GM19463 (cell line): ENCODE measurements at regions not wholly inside any gene's neighbourhood (a gene's known extent, or its start where the extent isn't known, plus 50 kb on each side); places are given as distances from the start of the nearest gene placed in this dataset.

ENCODE experiments used
- ATAC-seq: cut with Tn5 transposase; IDR thresholded peaks from one replicate; pipeline ENCODE4 v1.9.1; 2021; ENCODE audit warnings: mild to moderate bottlenecking, moderate library complexity; ENCODE audit not compliant: unreplicated experiment

DNA sequence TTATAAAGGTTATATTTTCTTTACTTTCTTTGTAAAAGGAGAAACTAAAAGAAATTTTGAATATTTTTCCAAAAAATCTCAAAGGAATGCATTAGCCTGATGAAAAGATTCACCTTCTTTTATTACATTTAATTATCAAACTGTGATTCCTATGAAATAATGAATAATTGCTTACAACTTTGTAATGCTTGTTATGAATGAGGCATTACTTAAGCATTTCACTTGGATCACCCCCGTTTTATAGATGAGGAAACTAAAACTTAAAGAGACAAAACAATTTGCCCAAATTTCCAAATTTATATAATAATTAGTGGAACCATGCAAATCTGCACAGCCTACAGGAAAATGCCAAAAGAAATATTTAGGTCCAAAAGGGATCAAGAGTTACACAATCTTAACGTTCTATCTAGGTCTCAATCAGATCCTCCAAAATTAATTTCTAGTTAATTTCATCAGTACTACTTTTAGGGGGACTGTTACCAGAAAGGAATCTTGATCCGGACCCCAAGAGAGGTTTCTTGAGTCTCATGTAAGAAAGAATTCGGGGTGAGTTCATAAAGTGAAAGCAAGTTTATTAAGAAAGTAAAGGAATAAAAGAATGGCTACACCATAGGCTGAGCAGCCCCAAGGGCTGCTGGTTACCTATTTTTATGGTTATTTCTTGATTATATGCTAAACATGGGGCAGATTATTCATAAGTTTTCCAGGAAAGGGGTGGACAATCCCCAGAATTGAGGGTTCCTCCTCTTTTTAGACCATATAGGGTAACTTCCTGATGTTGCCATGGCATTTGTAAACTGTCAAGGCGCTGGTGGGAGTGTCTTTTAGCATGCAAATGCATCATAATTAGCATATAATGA is 288.0 kb downstream of the ADGB start:
- no peak for ATAC-seq

DNA sequence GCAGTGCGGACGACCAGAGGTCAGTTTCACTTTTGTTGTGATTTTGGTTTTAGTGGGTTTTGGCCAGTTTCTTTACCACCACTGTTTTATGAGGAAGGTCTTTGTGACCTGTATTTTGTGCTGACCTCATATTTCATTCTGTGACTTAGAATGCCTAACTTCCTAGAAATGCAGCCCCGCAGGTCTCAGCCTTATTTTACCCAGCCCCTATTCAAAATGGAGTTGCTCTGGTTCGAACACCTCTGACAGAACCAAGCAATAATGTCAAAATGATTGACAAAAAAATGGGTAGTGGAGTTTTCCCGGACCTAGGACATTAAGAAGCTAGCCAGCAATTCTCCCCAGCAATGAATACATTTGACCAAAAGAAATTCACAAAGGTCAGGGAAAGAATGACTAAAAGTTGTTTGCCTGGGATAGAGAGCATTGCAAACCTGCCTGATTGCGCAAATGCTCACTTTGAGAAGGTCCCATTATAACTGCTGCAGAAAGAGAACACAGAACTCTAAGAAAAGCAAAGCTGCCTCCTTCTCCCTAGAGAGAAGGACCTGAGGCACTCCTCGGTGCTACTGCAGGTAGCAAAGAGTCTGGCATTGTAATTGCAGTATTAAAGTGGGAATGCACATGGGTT is 288.8 kb downstream of the ADGB start:
- ATAC-seq = no peak

DNA sequence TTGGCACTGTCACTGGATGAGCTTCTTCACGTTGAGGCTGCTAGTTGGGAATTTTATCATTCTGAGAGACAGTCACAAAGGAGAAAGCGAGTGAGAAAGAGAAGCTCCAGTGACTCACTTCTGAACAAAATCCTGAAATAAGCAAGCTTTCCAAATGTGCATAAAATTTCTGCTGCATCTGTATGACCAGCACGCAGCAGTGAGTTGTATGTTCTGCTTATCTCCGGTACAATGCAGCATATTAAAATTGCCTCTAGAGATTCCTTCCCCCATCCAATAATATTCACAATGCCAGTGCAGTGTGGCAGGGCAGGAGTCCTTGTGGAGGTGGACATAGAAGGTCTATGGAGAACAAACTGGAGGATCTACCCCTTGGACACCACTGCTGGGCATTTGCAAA is 290.5 kb downstream of the ADGB start:
- no peak for ATAC-seq

DNA sequence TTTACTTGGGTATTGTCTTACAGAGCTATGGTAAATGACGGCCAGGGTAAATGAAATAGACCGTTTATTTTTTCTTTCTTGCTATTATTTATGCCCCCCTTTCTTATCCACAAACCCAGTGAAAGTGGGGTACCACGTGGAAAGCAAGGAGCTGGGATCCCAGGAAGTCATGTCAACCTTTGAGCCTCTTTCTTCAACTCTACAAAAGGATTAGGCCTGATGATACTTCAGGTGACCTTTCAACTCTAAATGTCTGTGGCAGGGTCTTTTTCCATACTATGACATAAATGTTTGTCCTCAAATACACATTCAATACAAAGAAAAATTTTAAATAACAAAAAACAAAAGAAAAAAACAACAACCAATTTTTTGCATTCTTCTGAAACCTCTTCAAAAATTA is 291.4 kb downstream of the ADGB start:
- no peak for ATAC-seq

DNA sequence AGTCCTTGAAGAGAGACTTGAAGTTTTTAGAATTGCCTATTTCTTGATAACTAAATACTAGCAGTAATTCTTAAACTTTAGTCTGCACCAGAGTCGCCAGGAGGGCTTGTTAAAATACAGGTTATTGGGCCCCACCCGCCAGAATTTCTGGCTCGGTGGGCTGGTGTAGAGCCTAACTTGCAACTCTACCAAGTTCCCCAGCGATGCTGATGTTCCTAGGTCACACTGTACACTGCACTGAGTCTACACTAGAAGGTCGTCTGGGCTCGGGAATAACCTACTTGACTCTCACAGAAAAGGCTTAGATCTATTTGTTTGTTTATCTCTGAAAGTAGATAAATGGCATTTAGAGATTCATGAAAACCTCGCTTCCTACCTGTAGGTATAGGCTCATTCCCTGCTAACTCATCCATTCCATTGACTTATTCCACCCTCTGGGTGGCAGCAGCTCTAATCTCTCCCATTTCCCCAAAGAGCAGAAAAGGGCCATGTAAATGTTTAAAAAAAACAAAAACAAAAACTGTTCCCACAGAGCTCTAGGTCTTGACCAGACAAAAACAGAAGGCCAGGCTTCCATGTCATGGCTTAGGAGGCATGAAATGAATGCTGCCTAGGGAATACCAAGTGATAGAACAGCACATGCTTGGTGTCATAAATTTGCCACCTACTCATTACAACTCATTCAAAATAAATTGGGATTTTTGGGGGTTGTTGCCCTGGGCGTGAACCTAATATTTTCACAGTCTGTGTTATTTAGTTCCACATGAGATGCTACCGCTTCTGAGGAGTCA is 292.1 kb downstream of the ADGB start:
- no peak for ATAC-seq

DNA sequence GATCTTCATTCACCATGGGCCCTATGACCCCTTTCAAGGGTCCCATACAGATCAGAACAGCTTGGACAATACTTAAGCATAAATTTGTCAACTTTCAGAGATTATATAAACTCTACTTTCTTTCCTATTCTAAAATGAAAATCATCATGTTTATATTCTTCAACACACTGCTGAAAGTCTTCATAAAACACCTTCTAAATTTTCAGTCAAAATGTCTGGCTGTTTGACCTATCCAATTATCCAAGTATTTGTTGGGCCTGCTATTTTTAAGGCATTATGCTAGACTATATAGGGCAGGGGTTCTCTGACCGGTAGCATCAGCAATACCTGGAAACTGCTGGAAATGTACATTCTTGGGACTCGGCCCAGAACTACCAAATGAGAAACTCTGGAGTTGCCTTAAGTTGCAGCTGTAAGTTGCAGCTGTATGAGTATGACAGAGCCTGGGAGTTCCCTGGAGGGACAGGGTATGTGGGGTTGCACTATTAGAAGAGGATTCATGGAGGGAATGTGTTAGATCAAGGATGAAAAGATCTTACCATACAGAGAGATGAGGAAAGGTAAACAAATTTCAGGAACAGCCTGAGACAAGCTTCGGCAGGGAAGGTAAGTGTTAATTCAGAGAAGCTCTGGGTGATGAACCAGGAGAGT is 293.0 kb downstream of the ADGB start:
- no peak for ATAC-seq

DNA sequence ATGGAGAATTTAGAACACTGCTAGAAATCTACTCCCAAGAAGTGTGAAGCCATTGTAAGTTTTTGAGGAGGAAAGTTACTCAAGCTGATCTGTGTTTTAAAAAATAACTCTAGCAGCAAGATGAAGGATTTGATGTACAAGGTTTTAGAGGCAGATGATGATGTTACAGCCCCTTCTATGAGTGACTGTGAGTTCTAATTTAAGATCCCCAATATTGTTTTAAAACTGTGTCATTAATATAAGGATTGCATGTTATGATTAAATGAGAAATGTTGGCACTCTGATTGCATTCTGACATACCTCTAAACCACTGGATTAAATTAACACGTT is 293.5 kb downstream of the ADGB start:
- ATAC-seq = no peak

DNA sequence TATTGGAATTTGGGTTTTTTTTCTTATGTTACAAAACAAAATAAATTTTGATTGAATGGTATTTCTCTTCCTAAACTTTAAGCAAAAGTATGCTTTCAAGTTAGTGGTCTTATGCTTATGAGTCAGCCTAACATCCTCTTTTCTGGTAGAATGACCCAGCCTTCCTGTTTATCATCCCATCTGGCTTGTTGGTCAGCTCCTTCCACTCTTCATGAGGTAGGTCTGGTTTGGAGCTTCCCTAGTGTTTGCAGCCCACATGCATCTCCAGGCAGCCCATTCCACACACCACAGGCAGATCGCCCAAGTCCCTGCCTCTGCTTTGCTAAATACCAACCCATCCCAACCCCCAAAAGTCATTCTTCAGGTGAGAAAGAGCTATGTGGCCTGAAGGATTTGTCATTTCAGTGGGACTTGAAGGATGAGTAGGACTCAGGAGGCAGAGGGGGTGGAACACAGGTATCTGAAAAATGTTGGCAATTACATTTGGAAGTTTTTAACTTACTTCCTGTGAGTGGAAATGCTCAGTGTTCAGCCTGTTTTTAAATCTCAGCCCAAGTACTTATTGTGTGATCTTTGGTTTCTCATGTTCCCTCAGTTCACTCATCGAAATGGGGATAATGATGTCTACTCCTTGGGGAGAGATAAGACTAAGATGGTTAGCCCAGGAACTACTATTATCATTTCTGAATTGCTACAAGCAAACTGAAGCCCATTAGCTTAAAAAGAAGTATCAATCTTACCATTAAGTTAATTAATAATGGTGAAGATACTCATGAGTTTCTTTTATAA is 294.0 kb downstream of the ADGB start:
- no peak for ATAC-seq

DNA sequence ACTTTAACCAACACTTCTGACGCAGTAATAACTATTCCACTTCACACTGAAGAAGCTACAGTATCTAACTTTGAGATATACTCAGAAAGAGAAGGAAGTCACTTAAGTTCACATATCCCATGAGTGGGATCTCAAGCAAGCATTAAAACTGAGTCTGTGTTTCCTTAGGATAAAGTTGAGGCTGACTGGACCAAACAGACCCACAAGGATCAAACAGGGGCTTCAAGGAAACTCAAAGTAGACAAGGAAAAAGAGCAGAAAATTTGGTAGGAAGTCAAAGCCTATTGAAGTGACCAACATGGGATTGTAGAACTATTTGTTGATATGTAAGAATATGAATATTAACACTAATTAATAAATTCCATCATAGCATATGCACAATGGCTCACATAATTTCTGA is 294.9 kb downstream of the ADGB start:
- no peak for ATAC-seq

DNA sequence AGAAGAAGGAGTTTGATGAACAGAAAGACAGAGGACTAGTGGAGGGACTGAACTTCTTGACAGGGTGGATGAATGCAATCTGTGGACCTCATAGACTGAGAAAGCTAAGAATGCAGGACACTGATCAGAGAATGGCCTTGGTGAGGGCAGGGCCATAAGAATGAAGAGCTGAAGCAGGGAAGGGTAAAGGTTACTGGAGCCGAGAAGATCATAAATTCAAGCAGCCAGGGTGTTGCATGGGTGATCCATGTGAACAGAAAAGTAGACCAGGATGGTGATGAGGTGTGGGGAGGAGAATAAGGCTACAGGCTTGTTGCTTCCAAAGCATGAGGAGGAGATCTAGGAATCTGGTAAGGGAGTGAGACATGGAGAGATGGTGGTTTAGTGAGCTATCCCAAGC is 295.9 kb downstream of the ADGB start:
- no peak for ATAC-seq

DNA sequence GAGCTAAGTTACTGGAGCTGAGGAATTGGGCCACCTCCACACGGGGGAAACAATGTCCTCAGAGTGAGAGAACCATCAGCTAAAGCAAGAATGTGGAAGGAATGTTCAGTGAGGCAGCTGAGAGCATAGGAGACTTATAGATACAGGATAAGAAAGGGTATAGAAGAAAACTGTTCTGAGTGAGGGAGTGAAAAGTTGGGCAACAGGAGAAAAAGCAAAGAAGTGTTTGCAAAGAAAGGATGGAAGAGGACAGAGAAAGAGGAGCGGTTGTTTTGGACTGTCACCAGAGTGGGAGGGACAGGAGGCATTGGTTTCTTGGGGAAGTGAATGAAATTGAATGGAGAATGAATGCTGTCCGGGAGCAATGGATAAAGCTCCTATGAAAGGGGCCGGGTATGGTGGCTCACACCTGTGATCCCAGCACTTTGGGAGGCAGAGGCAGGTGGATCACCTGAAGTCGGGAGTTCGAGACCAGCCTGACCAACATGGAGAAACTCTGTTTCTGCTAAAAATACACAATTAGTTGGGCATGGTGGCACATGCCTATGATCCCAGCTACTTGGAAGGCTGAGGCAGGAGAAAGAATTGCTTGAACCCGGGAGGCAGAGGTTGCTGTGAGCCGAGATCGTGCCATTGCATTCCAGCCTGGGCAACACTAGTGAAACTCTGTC is 296.5 kb downstream of the ADGB start:
- no peak for ATAC-seq

DNA sequence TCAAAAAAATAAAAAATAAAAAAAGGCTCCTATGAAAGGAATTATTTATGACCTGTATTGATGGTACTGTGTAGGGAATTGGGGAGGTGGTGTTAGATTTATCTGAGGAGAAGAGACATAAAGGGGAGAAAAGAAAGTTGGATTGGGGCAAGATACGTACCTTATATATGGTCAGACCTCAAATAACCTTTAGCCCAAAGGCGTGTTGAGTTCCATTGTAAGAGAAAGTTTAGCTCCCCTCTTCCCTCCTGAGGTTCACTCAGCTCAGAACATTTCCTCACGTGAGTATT is 296.9 kb downstream of the ADGB start:
- ATAC-seq = no peak

DNA sequence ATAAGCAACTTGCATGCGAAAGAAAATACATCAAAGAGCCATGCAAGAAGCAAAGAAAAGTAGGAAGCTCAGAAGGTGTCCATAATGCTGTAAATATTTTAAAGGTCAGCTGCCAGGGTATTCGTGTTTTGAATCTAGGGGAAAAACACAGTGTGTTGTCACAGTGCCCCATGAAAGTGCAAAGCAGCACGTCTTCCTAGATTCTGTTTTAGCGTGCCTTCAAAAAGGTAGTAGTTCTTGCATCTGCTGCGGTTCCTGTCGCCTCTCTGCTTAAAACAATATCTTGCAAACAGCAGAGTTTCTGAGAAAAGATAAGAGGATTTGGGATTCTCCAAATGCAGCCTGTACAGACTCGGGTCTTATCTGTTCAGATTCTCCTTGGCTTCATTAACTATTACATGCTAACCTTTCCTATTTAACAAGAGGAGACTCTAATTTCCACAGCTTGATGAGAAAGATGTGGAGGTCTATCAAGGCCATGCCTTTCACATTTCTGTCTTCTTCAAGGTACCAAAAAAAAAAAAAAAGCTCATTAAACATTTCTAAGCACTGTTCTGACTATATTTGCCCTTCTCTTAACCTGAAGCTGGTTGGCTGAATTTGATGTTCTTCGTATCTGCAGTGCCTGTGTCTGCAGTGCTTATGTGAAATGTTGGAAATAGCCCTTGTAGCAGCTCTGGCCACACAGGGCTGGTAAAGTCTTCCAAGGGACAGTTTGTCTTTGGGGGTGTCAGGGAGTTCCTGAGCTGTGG is 297.5 kb downstream of the ADGB start:
- ATAC-seq = no peak

DNA sequence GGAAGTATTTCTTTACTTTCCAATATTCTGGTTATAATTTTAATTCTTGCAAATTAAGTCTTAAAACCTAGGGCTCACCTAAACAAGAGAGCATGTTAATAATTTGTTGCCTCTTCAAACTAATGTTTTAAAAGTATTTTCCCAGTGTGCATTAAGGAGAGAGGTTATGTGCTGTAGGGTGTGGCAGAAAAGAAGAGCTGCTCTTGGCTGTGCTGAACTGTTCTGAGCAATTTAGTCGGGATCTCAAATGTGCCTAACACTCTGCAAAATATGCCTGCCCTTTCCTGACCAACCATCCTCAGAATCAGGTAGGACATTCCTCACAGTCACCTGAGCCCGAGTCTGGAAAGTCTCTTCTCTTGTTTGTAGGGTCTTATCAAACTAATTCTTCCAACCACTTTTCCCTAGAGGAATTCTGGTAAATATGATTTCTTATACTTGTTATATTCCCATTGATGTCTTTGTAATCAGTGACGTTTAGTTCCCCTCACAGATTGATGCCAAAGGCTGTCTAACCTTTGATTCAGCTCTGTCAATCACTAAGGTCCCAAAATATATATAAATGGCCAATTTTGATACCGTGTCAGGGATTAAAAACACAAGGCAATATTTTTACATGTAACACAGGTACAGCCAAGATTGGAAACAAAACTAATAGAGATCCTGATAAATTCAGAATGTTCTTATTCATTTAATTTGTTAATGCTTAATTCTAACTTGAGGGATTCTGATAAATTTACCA is 298.4 kb downstream of the ADGB start:
- ATAC-seq = no peak

DNA sequence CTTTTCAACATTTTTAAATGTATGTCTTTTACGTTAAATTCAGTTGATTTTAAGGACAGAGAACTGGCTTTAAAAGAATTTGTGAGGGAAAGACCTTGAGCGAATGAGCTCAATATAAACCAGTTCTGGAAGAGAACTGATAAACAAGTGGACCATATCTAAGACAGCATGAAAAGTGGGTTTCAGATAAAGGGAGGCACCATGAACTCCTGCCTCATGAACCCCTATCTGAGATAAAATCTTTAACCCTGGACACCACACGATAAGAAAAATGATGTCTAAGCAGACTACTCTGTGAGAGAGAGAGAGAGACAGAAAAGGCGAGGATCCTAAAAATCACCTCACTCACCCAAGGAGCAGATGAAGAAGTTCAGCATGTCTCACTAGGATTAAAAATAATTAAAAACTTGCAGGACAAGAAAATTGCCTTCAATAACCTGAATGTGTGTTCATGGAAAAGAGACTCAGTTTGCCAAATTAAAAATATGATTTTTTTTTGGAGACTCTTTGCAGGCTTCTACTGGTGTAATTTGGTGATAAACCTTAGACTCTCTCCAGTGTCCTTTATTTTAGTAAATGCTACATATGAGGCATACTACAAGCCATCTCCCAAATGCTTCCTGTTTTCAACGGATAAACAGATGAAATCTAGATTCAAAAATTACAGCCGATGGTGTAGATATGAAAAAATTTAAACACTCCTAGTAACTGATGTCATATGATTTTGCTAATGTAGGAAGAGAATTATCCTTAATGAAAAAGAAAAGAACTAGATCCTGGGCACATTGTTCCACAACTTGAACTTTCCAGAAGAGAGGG is 299.5 kb downstream of the ADGB start:
- ATAC-seq = no peak

DNA sequence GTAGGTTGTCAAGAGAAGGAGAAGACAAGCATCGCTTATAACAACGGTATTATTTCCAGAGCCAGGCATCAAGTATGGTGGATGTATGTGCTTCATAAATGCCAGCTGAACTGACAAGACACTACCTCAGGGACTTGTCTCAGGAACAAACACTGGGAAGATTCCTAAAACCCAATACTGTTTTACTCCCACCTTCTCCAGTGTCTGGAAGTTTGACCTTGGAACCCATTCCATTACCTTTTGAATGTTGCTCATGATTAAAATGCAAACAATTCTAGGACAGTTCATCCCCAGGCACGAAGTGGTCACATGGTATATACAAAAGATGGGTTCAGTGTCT is 300.1 kb downstream of the ADGB start:
- no peak for ATAC-seq

DNA sequence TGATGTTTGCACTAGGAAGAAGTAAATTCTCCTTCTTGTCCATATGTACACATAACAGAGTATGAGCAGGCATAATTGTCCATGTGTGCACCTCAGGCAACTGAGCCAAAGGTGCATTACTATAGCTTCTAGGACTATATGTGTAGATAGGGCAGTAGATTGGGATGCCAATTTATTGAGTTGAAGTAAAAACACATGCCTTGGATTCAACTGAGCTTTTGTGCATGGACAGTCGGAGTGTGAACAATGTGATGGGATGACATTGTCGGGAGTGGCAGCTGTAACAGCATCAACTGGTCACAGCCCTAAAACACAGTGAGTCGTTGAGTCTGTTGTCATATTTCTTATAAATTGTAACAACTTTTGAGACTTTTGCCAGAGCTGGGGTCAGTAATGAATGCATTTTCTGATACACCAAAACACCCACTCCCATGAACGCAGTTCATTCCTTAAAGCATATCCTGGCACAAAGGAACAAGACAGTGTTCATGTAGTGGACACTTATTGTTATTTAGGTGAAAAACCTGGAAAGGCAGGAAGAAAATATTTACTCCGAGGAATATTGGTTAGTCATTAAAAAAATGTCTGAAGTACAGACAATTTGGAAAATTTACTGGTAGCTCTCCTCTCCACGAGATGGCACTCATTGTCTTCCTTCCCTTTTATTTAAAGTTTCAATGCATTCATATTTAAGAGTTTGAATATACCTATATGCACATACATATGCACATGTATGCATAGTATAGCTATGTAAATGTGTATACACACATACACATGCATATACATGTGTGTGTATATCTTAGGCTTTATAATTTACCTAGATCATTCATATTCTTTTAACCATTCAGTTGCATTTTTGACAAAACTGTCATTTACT is 302.0 kb upstream of the STXBP5 start:
- ATAC-seq = no peak
